Effector memory CD4-positive, alpha-beta T cell (primary cell): ENCODE measurements at regions not wholly inside any gene's neighbourhood (a gene's known extent, or its start where the extent isn't known, plus 50 kb on each side); places are given as distances from the start of the nearest gene placed in this dataset.

Experiments
- DNase-seq, 3 donors: peaks; one replicate each; pipeline ENCODE4 v3.0.0-alpha.2; 2020
- H3K27ac ChIP-seq: 2 replicates; pipeline ENCODE4 v1.7.0; 2013; ENCODE audit warnings: mild to moderate bottlenecking, low read length, moderate library complexity; ENCODE audit not compliant: insufficient read depth, poor library complexity, severe bottlenecking
- H3K27me3 ChIP-seq: replicated peaks from 2 replicates; pipeline ENCODE4 v1.7.0; 2013; ENCODE audit warnings: mild to moderate bottlenecking, low read length; ENCODE audit not compliant: insufficient read depth, control insufficient read depth, poor library complexity, severe bottlenecking
- H3K36me3 ChIP-seq: 2 replicates; pipeline ENCODE4 v1.7.0; 2013; ENCODE audit warnings: mild to moderate bottlenecking, low read length, moderate library complexity; ENCODE audit not compliant: control insufficient read depth, insufficient read depth
- H3K4me1 ChIP-seq: 2 replicates; pipeline ENCODE4 v1.7.0; 2013; ENCODE audit warnings: low read length, mild to moderate bottlenecking; ENCODE audit not compliant: control insufficient read depth, insufficient read depth, poor library complexity, severe bottlenecking
- H3K4me3 ChIP-seq: 2 replicates; pipeline ENCODE4 v1.7.0; 2013; ENCODE audit warnings: low read length, low read depth, mild to moderate bottlenecking; ENCODE audit not compliant: insufficient read depth, poor library complexity, severe bottlenecking
- H3K9me3 ChIP-seq: 2 replicates; pipeline ENCODE4 v1.7.0; 2013; ENCODE audit warnings: mild to moderate bottlenecking, low read length, moderate library complexity; ENCODE audit not compliant: control insufficient read depth

GRCh38 chrX:20372533-20372932, 105.8 kb upstream of the RPS6KA3 start:
- Histone ChIP-seq H3K4me3 (no peak overlapping the region), H3K9me3 (no peaks in the 10 kb centered on the region), H3K27ac (no peak overlapping the region), H3K4me1 (no peaks in the 10 kb centered on the region), H3K36me3 (no peaks in the 10 kb centered on the region), H3K27me3 (no peaks in the 10 kb centered on the region)
- no peak for DNase-seq

- Histone ChIP-seq H3K36me3 (no peaks in the 10 kb centered on the region), H3K9me3 (no peaks in the 10 kb centered on the region), H3K27me3 (no peaks in the 10 kb centered on the region), H3K27ac (no peak overlapping the region), H3K4me3 (no peak overlapping the region), H3K4me1 (no peaks in the 10 kb centered on the region)
- no peak for DNase-seq
These were observed 102.8 kb upstream of the RPS6KA3 start for GRCh38 chrX:20369468-20369867.

- Histone ChIP-seq H3K36me3 (no peaks in the 10 kb centered on the region), H3K27me3 (no peaks in the 10 kb centered on the region), H3K27ac (no peak overlapping the region), H3K4me1 (no peaks in the 10 kb centered on the region), H3K4me3 (no peak overlapping the region), H3K9me3 (no peaks in the 10 kb centered on the region)
- DNase-seq: no peak
These were observed 97.5 kb upstream of the RPS6KA3 start for GRCh38 chrX:20364238-20364637.

DNA sequence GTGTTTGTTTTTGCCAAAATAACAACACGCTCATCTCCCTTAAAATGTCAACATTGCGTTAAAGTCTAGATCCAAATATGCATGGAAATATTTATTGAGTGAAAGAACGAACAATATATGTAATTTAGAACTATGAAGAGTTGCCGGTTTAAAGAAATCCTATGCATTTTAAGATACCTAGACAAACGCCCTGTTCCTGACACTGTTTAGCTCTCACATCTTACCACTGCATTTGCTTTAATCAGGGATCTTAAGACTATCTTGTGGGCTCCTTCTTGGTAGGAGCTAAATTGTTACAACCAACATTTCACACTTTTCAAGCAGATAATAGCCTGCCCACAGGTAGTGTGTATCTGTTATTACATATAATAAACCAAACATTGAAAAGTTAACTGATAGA, 96.6 kb upstream of the RPS6KA3 start:
- no peaks in the 10 kb centered on the region for H3K27me3 ChIP-seq
- H3K4me3 ChIP-seq: no peak overlapping the region
- DNase-seq: no peak
- H3K9me3 ChIP-seq: no peaks in the 10 kb centered on the region
- no peaks in the 10 kb centered on the region for H3K36me3 ChIP-seq
- no peaks in the 10 kb centered on the region for H3K4me1 ChIP-seq
- no peak overlapping the region for H3K27ac ChIP-seq

- no peaks in the 10 kb centered on the region for H3K27me3 ChIP-seq
- H3K4me3 ChIP-seq: no peak overlapping the region
- no peaks in the 10 kb centered on the region for H3K9me3 ChIP-seq
- no peaks in the 10 kb centered on the region for H3K36me3 ChIP-seq
- no peaks in the 10 kb centered on the region for H3K4me1 ChIP-seq
- DNase-seq: no peak
- no peak overlapping the region for H3K27ac ChIP-seq
These were observed 95.9 kb upstream of the RPS6KA3 start for GRCh38 chrX:20362268-20363267.

- H3K27me3 ChIP-seq: no peaks in the 10 kb centered on the region
- H3K36me3 ChIP-seq: no peaks in the 10 kb centered on the region
- no peak overlapping the region for H3K27ac ChIP-seq
- no peaks in the 10 kb centered on the region for H3K9me3 ChIP-seq
- no peak overlapping the region for H3K4me3 ChIP-seq
- no peak for DNase-seq
- H3K4me1 ChIP-seq: no peaks in the 10 kb centered on the region
These were observed 95.2 kb upstream of the RPS6KA3 start for GRCh38 chrX:20361890-20362262.

DNA sequence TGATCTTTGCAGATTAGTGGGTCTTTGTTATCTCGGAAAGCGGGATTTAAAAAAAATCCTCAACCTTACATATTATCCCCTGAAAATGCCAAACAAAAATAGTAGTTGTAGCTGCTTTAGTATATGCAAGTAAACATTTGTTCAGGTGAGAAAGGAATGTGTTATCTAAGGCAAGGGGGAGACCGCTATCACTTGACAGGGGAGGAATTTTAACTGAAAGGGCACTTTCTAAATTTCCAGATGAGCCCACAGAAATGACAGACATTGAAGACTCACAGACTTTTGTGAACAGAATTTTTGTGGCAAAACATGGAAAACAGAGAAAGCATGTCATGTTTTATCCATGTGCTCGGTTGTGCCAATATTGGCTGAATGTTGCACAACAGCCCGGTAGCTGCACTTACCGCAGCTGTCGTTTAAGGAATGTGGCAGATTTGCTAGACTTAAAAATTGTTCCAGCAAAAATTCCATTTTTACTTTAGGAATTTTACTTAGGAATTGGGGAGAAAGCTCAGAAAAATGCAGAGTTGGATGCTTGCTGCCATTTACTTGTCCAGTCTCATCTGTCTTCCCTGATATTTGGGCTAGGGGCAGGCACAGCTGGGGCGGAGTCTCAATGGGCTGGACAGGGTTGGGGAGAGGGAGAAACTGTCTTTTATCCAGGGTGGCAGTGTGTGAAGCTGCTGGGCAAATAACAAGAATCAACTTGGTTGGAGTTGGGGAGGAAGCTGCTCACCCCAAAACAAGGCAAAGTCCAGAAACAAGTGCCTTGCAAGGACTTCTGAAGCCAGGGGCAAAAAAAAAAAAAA, 94.6 kb upstream of the RPS6KA3 start:
- H3K4me3 ChIP-seq: no peak overlapping the region
- H3K4me1 ChIP-seq: no peaks in the 10 kb centered on the region
- H3K27ac ChIP-seq: no peak overlapping the region
- H3K9me3 ChIP-seq: no peaks in the 10 kb centered on the region
- no peaks in the 10 kb centered on the region for H3K36me3 ChIP-seq
- no peaks in the 10 kb centered on the region for H3K27me3 ChIP-seq
- DNase-seq: no peak

DNA sequence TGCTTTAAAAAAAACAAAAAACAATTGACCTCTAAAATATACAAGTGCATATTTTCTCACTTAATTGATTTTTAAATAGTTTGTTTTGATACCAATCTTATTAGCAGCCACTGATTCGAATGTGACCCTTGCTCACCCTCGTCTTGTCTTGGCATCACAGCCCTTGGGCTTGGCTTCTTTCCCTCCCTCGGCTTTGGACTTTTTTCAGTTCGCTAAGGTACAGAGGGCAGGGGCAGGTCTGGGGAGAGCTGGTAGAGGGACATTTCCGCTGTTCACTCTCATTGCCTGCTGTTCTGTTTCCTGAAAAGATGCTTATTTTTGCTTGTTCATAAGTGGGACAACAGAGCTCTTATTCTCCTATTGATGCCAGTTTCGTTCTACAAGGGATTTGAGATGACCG, 88.5 kb upstream of the RPS6KA3 start:
- H3K4me3 ChIP-seq: no peak overlapping the region
- no peak for DNase-seq
- H3K9me3 ChIP-seq: no peaks in the 10 kb centered on the region
- H3K27me3 ChIP-seq: no peaks in the 10 kb centered on the region
- H3K27ac ChIP-seq: no peak overlapping the region
- no peaks in the 10 kb centered on the region for H3K4me1 ChIP-seq
- no peaks in the 10 kb centered on the region for H3K36me3 ChIP-seq

GRCh38 chrX:20354505-20354904, 87.8 kb upstream of the RPS6KA3 start:
- no peaks in the 10 kb centered on the region for H3K4me1 ChIP-seq
- H3K9me3 ChIP-seq: no peaks in the 10 kb centered on the region
- H3K36me3 ChIP-seq: no peaks in the 10 kb centered on the region
- no peak overlapping the region for H3K4me3 ChIP-seq
- H3K27ac ChIP-seq: no peak overlapping the region
- H3K27me3 ChIP-seq: no peaks in the 10 kb centered on the region
- DNase-seq: no peak

- Histone ChIP-seq H3K36me3 (no peaks in the 10 kb centered on the region), H3K4me1 (no peaks in the 10 kb centered on the region), H3K27me3 (no peaks in the 10 kb centered on the region), H3K27ac (no peak overlapping the region), H3K4me3 (no peak overlapping the region), H3K9me3 (no peaks in the 10 kb centered on the region)
- DNase-seq: no peak
These were observed 86.2 kb upstream of the RPS6KA3 start for GRCh38 chrX:20352935-20353336.
